ENCODE measurements at regions not wholly inside any gene's neighbourhood (a gene's known extent, or its start where the extent isn't known, plus 50 kb on each side); places are given as distances from the start of the nearest gene placed in this dataset.
"Not testable (repeated sequence)": the region's sequence is repeated elsewhere in the genome, so short reads cannot be mapped to it uniquely, and the experiment has no call there.

DNA sequence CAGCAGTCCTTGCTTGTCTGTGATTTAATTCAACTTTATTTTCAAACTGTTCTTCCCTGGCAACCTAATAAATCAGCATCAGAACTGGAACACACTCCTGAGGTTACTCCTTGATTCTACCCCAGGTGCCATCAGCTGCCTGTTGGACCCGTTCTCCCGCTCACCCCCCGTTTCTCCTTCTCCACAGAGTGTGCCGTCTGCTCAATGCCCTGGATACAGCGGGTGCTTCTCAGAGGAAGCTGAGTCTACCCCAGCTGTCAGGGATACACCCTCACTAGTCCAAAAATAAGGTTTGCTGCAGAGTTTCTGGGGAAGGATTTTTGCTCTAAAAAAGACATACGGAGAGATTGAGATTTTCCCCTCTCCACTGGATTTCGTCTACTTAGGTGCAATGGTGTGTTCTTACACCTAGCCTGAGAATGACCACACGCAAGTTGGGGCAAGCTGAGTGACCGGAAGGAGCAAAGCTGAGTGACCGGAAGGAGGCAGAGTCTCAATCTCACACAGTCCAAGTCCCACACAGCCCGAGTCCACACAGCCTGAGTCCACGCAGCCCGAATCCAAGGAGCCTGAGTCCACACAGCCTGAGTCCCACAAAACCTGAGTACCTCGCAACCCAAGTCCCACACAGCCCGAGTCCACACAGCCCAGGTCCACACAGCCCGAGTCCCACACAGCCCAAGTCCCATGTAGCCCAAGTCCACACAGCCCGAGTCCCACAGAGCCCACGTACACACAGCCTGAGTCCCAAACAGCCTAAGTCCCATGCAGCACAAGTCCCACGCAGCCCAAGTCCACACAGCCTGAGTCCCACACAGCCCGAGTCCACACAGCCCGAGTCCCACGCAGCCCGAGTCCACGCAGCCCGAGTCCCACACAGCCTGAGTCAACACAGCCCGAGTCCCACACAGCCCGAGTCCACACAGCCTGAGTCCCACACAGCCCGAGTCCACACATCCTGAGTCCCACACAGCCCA, 58.6 kb upstream of the DACT2 start (continued):
- TF ChIP-seq, protein P1, sequence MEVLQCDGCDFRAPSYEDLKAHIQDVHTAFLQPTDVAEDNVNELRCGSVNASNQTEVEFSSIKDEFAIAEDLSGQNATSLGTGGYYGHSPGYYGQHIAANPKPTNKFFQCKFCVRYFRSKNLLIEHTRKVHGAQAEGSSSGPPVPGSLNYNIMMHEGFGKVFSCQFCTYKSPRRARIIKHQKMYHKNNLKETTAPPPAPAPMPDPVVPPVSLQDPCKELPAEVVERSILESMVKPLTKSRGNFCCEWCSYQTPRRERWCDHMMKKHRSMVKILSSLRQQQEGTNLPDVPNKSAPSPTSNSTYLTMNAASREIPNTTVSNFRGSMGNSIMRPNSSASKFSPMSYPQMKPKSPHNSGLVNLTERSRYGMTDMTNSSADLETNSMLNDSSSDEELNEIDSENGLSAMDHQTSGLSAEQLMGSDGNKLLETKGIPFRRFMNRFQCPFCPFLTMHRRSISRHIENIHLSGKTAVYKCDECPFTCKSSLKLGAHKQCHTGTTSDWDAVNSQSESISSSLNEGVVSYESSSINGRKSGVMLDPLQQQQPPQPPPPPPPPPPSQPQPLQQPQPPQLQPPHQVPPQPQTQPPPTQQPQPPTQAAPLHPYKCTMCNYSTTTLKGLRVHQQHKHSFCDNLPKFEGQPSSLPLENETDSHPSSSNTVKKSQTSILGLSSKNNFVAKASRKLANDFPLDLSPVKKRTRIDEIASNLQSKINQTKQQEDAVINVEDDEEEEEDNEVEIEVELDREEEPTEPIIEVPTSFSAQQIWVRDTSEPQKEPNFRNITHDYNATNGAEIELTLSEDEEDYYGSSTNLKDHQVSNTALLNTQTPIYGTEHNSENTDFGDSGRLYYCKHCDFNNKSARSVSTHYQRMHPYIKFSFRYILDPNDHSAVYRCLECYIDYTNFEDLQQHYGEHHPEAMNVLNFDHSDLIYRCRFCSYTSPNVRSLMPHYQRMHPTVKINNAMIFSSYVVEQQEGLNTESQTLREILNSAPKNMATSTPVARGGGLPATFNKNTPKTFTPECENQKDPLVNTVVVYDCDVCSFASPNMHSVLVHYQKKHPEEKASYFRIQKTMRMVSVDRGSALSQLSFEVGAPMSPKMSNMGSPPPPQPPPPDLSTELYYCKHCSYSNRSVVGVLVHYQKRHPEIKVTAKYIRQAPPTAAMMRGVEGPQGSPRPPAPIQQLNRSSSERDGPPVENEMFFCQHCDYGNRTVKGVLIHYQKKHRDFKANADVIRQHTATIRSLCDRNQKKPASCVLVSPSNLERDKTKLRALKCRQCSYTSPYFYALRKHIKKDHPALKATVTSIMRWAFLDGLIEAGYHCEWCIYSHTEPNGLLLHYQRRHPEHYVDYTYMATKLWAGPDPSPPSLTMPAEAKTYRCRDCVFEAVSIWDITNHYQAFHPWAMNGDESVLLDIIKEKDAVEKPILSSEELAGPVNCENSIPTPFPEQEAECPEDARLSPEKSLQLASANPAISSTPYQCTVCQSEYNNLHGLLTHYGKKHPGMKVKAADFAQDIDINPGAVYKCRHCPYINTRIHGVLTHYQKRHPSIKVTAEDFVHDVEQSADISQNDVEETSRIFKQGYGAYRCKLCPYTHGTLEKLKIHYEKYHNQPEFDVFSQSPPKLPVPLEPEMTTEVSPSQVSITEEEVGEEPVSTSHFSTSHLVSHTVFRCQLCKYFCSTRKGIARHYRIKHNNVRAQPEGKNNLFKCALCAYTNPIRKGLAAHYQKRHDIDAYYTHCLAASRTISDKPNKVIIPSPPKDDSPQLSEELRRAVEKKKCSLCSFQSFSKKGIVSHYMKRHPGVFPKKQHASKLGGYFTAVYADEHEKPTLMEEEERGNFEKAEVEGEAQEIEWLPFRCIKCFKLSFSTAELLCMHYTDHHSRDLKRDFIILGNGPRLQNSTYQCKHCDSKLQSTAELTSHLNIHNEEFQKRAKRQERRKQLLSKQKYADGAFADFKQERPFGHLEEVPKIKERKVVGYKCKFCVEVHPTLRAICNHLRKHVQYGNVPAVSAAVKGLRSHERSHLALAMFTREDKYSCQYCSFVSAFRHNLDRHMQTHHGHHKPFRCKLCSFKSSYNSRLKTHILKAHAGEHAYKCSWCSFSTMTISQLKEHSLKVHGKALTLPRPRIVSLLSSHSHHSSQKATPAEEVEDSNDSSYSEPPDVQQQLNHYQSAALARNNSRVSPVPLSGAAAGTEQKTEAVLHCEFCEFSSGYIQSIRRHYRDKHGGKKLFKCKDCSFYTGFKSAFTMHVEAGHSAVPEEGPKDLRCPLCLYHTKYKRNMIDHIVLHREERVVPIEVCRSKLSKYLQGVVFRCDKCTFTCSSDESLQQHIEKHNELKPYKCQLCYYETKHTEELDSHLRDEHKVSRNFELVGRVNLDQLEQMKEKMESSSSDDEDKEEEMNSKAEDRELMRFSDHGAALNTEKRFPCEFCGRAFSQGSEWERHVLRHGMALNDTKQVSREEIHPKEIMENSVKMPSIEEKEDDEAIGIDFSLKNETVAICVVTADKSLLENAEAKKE (CRISPR knock-in tag; IDR thresholded peaks at IDR 0.05), result no peak
- no peak for TF ChIP-seq NANOG (IDR thresholded peaks at IDR 0.05; ENCODE audit: borderline replicate concordance)
- TF ChIP-seq CREB1 (CRISPR knock-in tag; IDR thresholded peaks at IDR 0.05; ENCODE audit: low read depth), result no peak
- no peak for TF ChIP-seq STAT1 (IDR thresholded peaks at IDR 0.05; ENCODE audit: unreplicated experiment)
- no peak for TF ChIP-seq ZNF114 (CRISPR knock-in tag; IDR thresholded peaks at IDR 0.05)
- TF ChIP-seq, protein P2, sequence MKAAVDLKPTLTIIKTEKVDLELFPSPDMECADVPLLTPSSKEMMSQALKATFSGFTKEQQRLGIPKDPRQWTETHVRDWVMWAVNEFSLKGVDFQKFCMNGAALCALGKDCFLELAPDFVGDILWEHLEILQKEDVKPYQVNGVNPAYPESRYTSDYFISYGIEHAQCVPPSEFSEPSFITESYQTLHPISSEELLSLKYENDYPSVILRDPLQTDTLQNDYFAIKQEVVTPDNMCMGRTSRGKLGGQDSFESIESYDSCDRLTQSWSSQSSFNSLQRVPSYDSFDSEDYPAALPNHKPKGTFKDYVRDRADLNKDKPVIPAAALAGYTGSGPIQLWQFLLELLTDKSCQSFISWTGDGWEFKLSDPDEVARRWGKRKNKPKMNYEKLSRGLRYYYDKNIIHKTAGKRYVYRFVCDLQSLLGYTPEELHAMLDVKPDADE (IDR thresholded peaks at IDR 0.05), result no peak
- no peak for TF ChIP-seq POLR2AphosphoS5 (IDR thresholded peaks at IDR 0.05; ENCODE audit: low read depth)
- TF ChIP-seq, protein P3, sequence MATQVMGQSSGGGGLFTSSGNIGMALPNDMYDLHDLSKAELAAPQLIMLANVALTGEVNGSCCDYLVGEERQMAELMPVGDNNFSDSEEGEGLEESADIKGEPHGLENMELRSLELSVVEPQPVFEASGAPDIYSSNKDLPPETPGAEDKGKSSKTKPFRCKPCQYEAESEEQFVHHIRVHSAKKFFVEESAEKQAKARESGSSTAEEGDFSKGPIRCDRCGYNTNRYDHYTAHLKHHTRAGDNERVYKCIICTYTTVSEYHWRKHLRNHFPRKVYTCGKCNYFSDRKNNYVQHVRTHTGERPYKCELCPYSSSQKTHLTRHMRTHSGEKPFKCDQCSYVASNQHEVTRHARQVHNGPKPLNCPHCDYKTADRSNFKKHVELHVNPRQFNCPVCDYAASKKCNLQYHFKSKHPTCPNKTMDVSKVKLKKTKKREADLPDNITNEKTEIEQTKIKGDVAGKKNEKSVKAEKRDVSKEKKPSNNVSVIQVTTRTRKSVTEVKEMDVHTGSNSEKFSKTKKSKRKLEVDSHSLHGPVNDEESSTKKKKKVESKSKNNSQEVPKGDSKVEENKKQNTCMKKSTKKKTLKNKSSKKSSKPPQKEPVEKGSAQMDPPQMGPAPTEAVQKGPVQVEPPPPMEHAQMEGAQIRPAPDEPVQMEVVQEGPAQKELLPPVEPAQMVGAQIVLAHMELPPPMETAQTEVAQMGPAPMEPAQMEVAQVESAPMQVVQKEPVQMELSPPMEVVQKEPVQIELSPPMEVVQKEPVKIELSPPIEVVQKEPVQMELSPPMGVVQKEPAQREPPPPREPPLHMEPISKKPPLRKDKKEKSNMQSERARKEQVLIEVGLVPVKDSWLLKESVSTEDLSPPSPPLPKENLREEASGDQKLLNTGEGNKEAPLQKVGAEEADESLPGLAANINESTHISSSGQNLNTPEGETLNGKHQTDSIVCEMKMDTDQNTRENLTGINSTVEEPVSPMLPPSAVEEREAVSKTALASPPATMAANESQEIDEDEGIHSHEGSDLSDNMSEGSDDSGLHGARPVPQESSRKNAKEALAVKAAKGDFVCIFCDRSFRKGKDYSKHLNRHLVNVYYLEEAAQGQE (IDR thresholded peaks at IDR 0.05; ENCODE audit: unreplicated experiment), result no peak
- TF ChIP-seq, protein P4, sequence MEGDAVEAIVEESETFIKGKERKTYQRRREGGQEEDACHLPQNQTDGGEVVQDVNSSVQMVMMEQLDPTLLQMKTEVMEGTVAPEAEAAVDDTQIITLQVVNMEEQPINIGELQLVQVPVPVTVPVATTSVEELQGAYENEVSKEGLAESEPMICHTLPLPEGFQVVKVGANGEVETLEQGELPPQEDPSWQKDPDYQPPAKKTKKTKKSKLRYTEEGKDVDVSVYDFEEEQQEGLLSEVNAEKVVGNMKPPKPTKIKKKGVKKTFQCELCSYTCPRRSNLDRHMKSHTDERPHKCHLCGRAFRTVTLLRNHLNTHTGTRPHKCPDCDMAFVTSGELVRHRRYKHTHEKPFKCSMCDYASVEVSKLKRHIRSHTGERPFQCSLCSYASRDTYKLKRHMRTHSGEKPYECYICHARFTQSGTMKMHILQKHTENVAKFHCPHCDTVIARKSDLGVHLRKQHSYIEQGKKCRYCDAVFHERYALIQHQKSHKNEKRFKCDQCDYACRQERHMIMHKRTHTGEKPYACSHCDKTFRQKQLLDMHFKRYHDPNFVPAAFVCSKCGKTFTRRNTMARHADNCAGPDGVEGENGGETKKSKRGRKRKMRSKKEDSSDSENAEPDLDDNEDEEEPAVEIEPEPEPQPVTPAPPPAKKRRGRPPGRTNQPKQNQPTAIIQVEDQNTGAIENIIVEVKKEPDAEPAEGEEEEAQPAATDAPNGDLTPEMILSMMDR (conservative IDR thresholded peaks at IDR 0.05; ENCODE audit: low read depth in 2 of 2), result no peak
- no peak for TF ChIP-seq JUNB (IDR thresholded peaks at IDR 0.05; ENCODE audit: unreplicated experiment)

DNA sequence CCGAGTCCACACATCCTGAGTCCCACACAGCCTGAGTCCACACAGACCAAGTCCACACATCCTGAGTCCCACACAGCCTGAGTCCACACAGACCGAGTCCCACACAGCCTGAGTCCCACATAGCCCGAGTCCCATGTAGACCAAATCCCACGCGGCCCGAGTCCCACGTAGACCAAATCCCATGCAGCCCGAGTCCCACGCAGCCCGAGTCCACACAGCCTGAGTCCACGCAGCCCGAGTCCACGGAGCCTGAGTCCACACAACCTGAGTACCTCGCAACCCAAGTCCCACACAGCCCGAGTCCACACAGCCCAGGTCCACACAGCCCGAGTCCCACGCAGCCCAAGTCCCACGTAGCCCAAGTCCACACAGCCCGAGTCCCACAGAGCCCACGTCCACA, 60.0 kb upstream of the DACT2 start:
- H3K36me3 ChIP-seq (ENCODE audit: insufficient read depth); H3K4me3 ChIP-seq; H3K4me1 ChIP-seq (ENCODE audit: insufficient read depth); H3K27ac Mint-ChIP-seq; ATAC-seq; H3K4me3 Mint-ChIP-seq; H3K27me3 ChIP-seq (ENCODE audit: insufficient read depth); H3F3A ChIP-seq (replicated peaks; ENCODE audit: low read depth); H3K27ac ChIP-seq (ENCODE audit: low read depth); H2AFZ ChIP-seq; H4K20me1 ChIP-seq (replicated peaks; ENCODE audit: insufficient read depth); H3K4me2 ChIP-seq; DNase-seq (ENCODE audit: low spot score); H3K79me2 ChIP-seq (replicated peaks; ENCODE audit: insufficient read depth); H3K9me2 ChIP-seq (ENCODE audit: insufficient read depth); H3K4me1 Mint-ChIP-seq: not testable (repeated sequence)
- Mint-ChIP-seq H3K27me3 (ENCODE audit: insufficient read depth, low read depth, poor library complexity) (peaks cover 24% of the 10 kb centered on the region), H3K36me3 (ENCODE audit: low read depth) (peaks cover 45% of the 10 kb centered on the region), H3K9me3 (peaks cover 69% of the 10 kb centered on the region)

Measured in GM23338 (cell line).